ENCODE measurements at regions not wholly inside any gene's neighbourhood (a gene's known extent, or its start where the extent isn't known, plus 50 kb on each side); places are given as distances from the start of the nearest gene placed in this dataset.
A peak's percentile ranks its signal among the peaks of the same experiment; 100 is the strongest.

- Mint-ChIP-seq H3K27me3 (ENCODE audit: insufficient read depth, unreplicated experiment) (no peaks in the 10 kb centered on the region), H3K4me3 (ENCODE audit: unreplicated experiment) (no peak overlapping the region), H3K9me3 (ENCODE audit: unreplicated experiment) (no peaks in the 10 kb centered on the region), H3K4me1 (ENCODE audit: low read depth, unreplicated experiment) (peaks cover 11% of the 10 kb centered on the region), H3K27ac (ENCODE audit: unreplicated experiment) (no peak overlapping the region), H3K36me3 (ENCODE audit: insufficient read depth, unreplicated experiment) (no peaks in the 10 kb centered on the region)
- no TSS peak for BruUV-seq (replicated peaks)
- H3K4me3 ChIP-seq (ENCODE audit: low read depth, low read length): no peak overlapping the region
- CTCF ChIA-PET: no interaction called here
- TF ChIP-seq, protein P1, sequence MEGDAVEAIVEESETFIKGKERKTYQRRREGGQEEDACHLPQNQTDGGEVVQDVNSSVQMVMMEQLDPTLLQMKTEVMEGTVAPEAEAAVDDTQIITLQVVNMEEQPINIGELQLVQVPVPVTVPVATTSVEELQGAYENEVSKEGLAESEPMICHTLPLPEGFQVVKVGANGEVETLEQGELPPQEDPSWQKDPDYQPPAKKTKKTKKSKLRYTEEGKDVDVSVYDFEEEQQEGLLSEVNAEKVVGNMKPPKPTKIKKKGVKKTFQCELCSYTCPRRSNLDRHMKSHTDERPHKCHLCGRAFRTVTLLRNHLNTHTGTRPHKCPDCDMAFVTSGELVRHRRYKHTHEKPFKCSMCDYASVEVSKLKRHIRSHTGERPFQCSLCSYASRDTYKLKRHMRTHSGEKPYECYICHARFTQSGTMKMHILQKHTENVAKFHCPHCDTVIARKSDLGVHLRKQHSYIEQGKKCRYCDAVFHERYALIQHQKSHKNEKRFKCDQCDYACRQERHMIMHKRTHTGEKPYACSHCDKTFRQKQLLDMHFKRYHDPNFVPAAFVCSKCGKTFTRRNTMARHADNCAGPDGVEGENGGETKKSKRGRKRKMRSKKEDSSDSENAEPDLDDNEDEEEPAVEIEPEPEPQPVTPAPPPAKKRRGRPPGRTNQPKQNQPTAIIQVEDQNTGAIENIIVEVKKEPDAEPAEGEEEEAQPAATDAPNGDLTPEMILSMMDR (IDR thresholded peaks at IDR 0.05; ENCODE audit: insufficient read depth in 1 of 2, low read depth in 1 of 2, low read length in 1 of 2, severe bottlenecking in 1 of 2, unreplicated experiment in 1 of 2): no peak
- intact Hi-C loops (cut with micrococcal nuclease; ENCODE audit: unreplicated experiment): no loop called here
- DNase-seq: no peak
- peaks cover 3% of the 10 kb centered on the region; the same call in 1 of the 2 replicates for H3K4me1 ChIP-seq
- POLR2A ChIA-PET: no interaction called here
- no peaks in the 10 kb centered on the region for H3K36me3 ChIP-seq (ENCODE audit: control insufficient read depth, insufficient read depth, low read length)
- no peaks in the 10 kb centered on the region for H3K27me3 ChIP-seq (replicated peaks; ENCODE audit: control insufficient read depth, insufficient read depth, low read length)
- no peaks in the 10 kb centered on the region for H3K9me3 ChIP-seq
Measured at GRCh38 chr12:25058012-25058411, 109.1 kb upstream of the BCAT1 start.

GRCh38 chr12:25056486-25057130, 107.7 kb upstream of the BCAT1 start:
- no peaks in the 10 kb centered on the region for H3K27me3 Mint-ChIP-seq (ENCODE audit: insufficient read depth, unreplicated experiment)
- ChIA-PET CTCF (no interaction called here), POLR2A (no interaction called here)
- no peaks in the 10 kb centered on the region for H3K9me3 Mint-ChIP-seq (ENCODE audit: unreplicated experiment)
- no peaks in the 10 kb centered on the region for H3K27me3 ChIP-seq (replicated peaks; ENCODE audit: control insufficient read depth, insufficient read depth, low read length)
- DNase-seq: no peak
- H3K4me3 Mint-ChIP-seq (ENCODE audit: unreplicated experiment): no peak overlapping the region
- H3K4me1 ChIP-seq: peaks cover 9% of the 10 kb centered on the region; the same call in 1 of the 2 replicates
- peaks cover 19% of the 10 kb centered on the region for H3K4me1 Mint-ChIP-seq (ENCODE audit: low read depth, unreplicated experiment)
- no peaks in the 10 kb centered on the region for H3K36me3 Mint-ChIP-seq (ENCODE audit: insufficient read depth, unreplicated experiment)
- no peaks in the 10 kb centered on the region for H3K9me3 ChIP-seq
- H3K36me3 ChIP-seq (ENCODE audit: control insufficient read depth, insufficient read depth, low read length): no peaks in the 10 kb centered on the region
- BruUV-seq (replicated peaks): no TSS peak
- intact Hi-C loops (cut with micrococcal nuclease; ENCODE audit: unreplicated experiment): no loop called here
- no peak overlapping the region for H3K27ac Mint-ChIP-seq (ENCODE audit: unreplicated experiment)
- TF ChIP-seq, protein P1 (IDR thresholded peaks at IDR 0.05; ENCODE audit: insufficient read depth in 1 of 2, low read depth in 1 of 2, low read length in 1 of 2, severe bottlenecking in 1 of 2, unreplicated experiment in 1 of 2): no peak
- H3K4me3 ChIP-seq (ENCODE audit: low read depth, low read length): no peak overlapping the region

DNA sequence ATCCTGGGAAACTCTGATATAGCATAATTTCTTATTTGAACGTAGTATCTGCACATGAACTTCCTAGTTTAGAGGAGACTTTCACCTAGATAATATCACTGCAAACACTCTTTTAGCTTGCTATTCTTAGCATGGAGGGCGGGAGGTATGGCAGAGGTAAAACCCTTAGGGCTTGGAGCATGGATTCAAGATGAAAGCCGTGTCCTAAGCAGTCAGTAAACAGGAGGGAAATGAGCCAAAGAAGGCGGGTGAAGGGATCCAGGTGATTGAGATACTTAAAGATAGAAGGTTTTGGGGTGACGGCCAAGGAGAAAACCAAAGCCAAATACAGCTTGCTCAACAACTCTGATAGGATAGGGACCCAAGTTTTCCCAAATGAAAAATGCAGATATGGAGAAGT, 107.1 kb upstream of the BCAT1 start:
- Histone ChIP-seq H3K4me3 (ENCODE audit: low read depth, low read length) (no peak overlapping the region), H3K36me3 (ENCODE audit: control insufficient read depth, insufficient read depth, low read length) (no peaks in the 10 kb centered on the region), H3K27me3 (replicated peaks; ENCODE audit: control insufficient read depth, insufficient read depth, low read length) (no peaks in the 10 kb centered on the region), H3K9me3 (no peaks in the 10 kb centered on the region), H3K4me1 (peaks cover 9% of the 10 kb centered on the region; the same call in 1 of the 2 replicates)
- intact Hi-C loops (cut with micrococcal nuclease; ENCODE audit: unreplicated experiment): no loop called here
- no peak for DNase-seq
- no peaks in the 10 kb centered on the region for H3K36me3 Mint-ChIP-seq (ENCODE audit: insufficient read depth, unreplicated experiment)
- peaks cover 19% of the 10 kb centered on the region for H3K4me1 Mint-ChIP-seq (ENCODE audit: low read depth, unreplicated experiment)
- H3K27ac Mint-ChIP-seq (ENCODE audit: unreplicated experiment): peak overlapping the region; percentile 37
- TF ChIP-seq, protein P1 (IDR thresholded peaks at IDR 0.05; ENCODE audit: insufficient read depth in 1 of 2, low read depth in 1 of 2, low read length in 1 of 2, severe bottlenecking in 1 of 2, unreplicated experiment in 1 of 2): no peak
- no peaks in the 10 kb centered on the region for H3K27me3 Mint-ChIP-seq (ENCODE audit: insufficient read depth, unreplicated experiment)
- H3K4me3 Mint-ChIP-seq (ENCODE audit: unreplicated experiment): no peak overlapping the region
- ChIA-PET POLR2A (no interaction called here), CTCF (no interaction called here)
- H3K9me3 Mint-ChIP-seq (ENCODE audit: unreplicated experiment): no peaks in the 10 kb centered on the region
- BruUV-seq (replicated peaks): no TSS peak

Measured in Caco-2 (cell line).